Osteocyte (in vitro differentiated cells): ENCODE measurements at regions not wholly inside any gene's neighbourhood (a gene's known extent, or its start where the extent isn't known, plus 50 kb on each side); places are given as distances from the start of the nearest gene placed in this dataset.

Source experiments
- DNase-seq: peaks from one replicate; pipeline ENCODE4 v3.0.0; 2021; ENCODE audit warnings: mixed read lengths; ENCODE audit not compliant: unreplicated experiment; ENCODE audit errors: extremely low spot score
- H3K27ac Mint-ChIP-seq: one replicate; pipeline ENCODE4 v1.8.0; 2021; ENCODE audit warnings: mild to moderate bottlenecking, mixed read lengths; ENCODE audit not compliant: unreplicated experiment
- H3K27me3 Mint-ChIP-seq: one replicate; pipeline ENCODE4 v1.8.0; 2021; ENCODE audit warnings: mixed read lengths; ENCODE audit not compliant: unreplicated experiment
- H3K36me3 Mint-ChIP-seq: one replicate; pipeline ENCODE4 v1.8.0; 2021; ENCODE audit warnings: mixed read lengths; ENCODE audit not compliant: unreplicated experiment
- H3K4me1 Mint-ChIP-seq: one replicate; pipeline ENCODE4 v1.8.0; 2021; ENCODE audit warnings: mixed read lengths; ENCODE audit not compliant: unreplicated experiment
- H3K4me3 Mint-ChIP-seq: one replicate; pipeline ENCODE4 v1.8.0; 2021; ENCODE audit warnings: mild to moderate bottlenecking, moderate library complexity, mixed read lengths; ENCODE audit not compliant: unreplicated experiment
- H3K9me3 Mint-ChIP-seq: one replicate; pipeline ENCODE4 v1.8.0; 2021; ENCODE audit warnings: mixed read lengths; ENCODE audit not compliant: unreplicated experiment
- TF ChIP-seq, protein P1 (sequence below): fragments of 200-600 bp; sonication (generic); IDR thresholded peaks from 2 replicates; pipeline ENCODE4 v1.5.0; 2021; ENCODE audit warnings: antibody characterized with exemption, mild to moderate bottlenecking, moderate library complexity

DNA sequence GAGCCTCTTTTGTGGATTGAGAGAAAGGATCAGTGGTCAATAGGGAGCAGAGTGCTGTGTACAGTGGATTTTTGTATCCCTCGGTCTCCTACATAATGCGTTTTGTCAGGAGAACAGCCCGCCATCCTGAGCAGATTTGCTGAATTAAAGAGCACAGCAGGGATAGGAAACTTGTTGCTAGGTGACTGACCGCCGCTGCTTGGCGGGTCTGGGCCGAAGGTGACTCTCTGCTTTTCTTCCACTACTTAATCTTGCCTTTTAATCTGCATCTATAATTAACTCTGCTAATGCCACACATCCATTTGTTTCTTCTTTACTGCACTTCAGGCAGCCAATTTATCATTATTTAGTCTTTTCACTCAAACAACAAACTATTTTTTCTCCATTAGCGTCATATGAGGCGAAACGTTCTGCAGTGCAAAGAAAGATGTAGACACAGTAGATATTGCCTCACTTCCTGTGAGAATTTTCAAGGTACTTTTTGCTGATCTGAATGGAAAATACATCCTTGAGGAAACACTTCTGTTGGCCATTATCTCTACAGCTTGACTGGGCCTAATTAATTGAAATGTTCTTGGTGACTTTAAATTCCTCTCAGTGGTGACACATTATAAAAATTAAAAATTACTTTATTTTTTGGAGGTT, 108.0 kb downstream of the PPM1A start:
- H3K9me3 Mint-ChIP-seq, result no peaks in the 10 kb centered on the region
- no peak overlapping the region for H3K27ac Mint-ChIP-seq
- H3K4me1 Mint-ChIP-seq, result no peaks in the 10 kb centered on the region
- TF ChIP-seq, protein P1, sequence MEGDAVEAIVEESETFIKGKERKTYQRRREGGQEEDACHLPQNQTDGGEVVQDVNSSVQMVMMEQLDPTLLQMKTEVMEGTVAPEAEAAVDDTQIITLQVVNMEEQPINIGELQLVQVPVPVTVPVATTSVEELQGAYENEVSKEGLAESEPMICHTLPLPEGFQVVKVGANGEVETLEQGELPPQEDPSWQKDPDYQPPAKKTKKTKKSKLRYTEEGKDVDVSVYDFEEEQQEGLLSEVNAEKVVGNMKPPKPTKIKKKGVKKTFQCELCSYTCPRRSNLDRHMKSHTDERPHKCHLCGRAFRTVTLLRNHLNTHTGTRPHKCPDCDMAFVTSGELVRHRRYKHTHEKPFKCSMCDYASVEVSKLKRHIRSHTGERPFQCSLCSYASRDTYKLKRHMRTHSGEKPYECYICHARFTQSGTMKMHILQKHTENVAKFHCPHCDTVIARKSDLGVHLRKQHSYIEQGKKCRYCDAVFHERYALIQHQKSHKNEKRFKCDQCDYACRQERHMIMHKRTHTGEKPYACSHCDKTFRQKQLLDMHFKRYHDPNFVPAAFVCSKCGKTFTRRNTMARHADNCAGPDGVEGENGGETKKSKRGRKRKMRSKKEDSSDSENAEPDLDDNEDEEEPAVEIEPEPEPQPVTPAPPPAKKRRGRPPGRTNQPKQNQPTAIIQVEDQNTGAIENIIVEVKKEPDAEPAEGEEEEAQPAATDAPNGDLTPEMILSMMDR, result no peak
- peaks cover 21% of the 10 kb centered on the region for H3K27me3 Mint-ChIP-seq
- H3K4me3 Mint-ChIP-seq, result no peak overlapping the region
- no peak for DNase-seq
- H3K36me3 Mint-ChIP-seq, result no peaks in the 10 kb centered on the region

DNA sequence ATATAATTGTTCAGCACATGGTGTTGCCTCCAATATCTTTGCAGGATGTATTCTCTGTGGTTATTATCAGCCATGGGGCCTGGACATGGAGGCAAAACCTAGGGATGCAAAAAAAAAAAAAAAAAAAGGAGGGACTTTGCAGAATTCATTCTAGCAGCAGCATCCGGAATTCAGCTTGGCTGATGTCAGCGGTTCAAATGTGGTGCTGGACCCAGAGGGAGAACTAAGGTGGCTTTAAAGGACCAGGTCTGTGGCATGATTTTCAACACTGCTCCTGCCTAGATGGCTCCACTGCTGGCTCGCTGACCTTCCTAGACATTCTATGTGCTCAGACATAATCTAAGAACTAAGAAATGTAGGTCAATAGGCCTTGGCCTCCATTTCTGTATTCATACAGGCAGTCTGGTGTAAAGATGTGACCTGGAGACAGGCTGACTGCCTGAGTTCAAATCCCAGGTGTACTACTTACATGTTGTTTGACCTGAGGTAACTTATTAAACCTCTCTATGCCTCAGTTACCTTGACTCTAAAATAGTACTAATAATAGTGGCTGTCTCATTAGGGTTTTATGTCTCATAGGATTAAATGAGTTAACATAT, 108.6 kb downstream of the PPM1A start:
- Mint-ChIP-seq H3K4me3 (no peak overlapping the region), H3K27me3 (peaks cover 25% of the 10 kb centered on the region), H3K9me3 (no peaks in the 10 kb centered on the region), H3K4me1 (no peaks in the 10 kb centered on the region), H3K36me3 (no peaks in the 10 kb centered on the region), H3K27ac (no peak overlapping the region)
- no peak for DNase-seq
- TF ChIP-seq, protein P1, result no peak

DNA sequence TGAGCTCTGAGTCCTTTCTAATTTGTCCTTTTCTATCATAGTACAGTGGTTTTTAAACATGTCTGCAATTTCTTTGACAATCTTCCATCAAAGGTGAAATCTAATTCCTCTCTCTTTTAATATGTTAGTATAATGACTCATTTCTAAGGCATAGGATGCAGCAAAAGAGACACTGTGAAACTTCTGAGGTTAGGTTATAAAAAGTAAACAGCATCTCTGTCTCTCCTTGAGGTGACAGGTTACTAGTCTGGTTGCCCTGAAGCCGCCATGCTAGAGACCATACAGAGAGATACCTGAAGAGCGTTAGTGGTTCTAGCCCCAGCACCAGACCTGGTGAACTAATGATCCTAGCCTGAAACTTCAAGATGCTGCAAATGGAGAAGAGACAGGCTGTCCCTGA, 114.3 kb downstream of the PPM1A start:
- Mint-ChIP-seq H3K27me3 (peaks cover 33% of the 10 kb centered on the region), H3K4me1 (no peaks in the 10 kb centered on the region)

DNA sequence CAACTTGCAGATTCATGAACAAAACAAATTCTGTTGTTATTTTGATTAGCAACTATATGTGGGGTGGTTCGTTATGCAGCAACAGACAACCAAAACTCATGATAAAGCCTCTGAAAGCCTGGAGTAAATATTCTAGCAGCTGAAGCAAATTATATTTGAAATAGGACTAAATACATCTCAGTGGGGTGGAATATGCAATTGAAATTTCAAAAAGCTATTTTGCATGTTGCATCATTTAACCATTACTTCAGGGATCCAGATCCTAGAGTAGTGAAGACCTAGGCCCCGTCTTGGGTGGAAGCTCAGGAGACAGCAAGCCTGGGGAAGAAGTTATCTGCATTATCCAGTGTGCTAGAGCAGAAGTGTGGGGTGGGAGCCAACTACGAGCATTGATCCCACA, 114.7 kb downstream of the PPM1A start:
- Mint-ChIP-seq H3K27me3 (peaks cover 33% of the 10 kb centered on the region), H3K4me3 (no peak overlapping the region), H3K27ac (no peak overlapping the region), H3K36me3 (no peaks in the 10 kb centered on the region), H3K9me3 (no peaks in the 10 kb centered on the region), H3K4me1 (no peaks in the 10 kb centered on the region)
- TF ChIP-seq, protein P1, result no peak
- DNase-seq, result no peak

More for the DNA sequence above, 114.3 kb downstream of the PPM1A start:
- Mint-ChIP-seq H3K36me3 (no peaks in the 10 kb centered on the region), H3K27ac (no peak overlapping the region), H3K9me3 (no peaks in the 10 kb centered on the region), H3K4me3 (no peak overlapping the region)
- DNase-seq, result no peak
- TF ChIP-seq, protein P1, result no peak

DNA sequence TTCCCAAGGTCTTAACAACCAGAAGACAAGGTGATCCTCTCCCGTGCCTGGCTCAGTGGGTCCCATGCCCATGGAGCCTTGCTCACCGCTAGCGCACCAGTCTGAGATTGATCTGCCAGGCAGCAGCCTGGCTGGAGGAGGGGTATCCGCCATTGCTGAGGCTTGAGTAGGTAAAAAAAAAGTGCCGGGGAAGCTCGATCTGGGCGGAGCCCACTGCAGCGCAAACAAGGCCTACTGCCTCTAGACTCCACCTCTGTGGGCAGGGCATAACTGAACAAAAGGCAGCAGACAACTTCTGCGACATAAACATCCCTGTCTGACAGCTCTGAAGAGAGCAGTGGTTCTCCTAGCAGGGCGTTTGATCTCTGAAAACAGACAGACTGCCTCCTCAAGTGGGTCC, 104.0 kb downstream of the C14orf39 start:
- H3K4me1 Mint-ChIP-seq, result no peaks in the 10 kb centered on the region
- no peak overlapping the region for H3K27ac Mint-ChIP-seq

More for the DNA sequence above, 104.0 kb downstream of the C14orf39 start:
- Mint-ChIP-seq H3K36me3 (no peaks in the 10 kb centered on the region), H3K9me3 (no peaks in the 10 kb centered on the region), H3K4me3 (no peak overlapping the region), H3K27me3 (peaks cover 52% of the 10 kb centered on the region)
- TF ChIP-seq, protein P1, result no peak
- DNase-seq, result no peak
